ENCODE measurements at regions not wholly inside any gene's neighbourhood (a gene's known extent, or its start where the extent isn't known, plus 50 kb on each side); places are given as distances from the start of the nearest gene placed in this dataset.

GRCh38 chr5:68646144-68646543, 430.6 kb downstream of the PIK3R1 start:
- POLR2A ChIA-PET: interaction anchor here (1.0 kb wide), 1 partner anchor 10 kb away, joined by 3 read pairs; no protein-coding TSS in a partner anchor
- no peak for DNase-seq (ENCODE audit: extremely low read depth in 1 of 4, low spot score in 3 of 4)
- Histone ChIP-seq H3K27ac (ENCODE audit: extremely low read depth, low read depth, low read length) (no peak overlapping the region), H3K4me2 (ENCODE audit: insufficient read depth, low read length) (no peak overlapping the region), H4K20me1 (replicated peaks; ENCODE audit: control insufficient read depth, insufficient read depth, low read length) (no peaks in the 10 kb centered on the region), H2AFZ (ENCODE audit: low read depth, low read length) (no peak overlapping the region), H3K9me1 (ENCODE audit: control insufficient read depth, insufficient read depth, low read length) (no peaks in the 10 kb centered on the region), H3K9ac (ENCODE audit: insufficient read depth in 1 of 2, low read depth in 2 of 2, low read length in 2 of 2) (no peak overlapping the region), H3K79me2 (ENCODE audit: control insufficient read depth, insufficient read depth, low read length) (no peaks in the 10 kb centered on the region), H3K36me3 (ENCODE audit: control insufficient read depth, insufficient read depth, low read length) (no peaks in the 10 kb centered on the region), H3K4me3 (no peak overlapping the region), H3K27me3 (ENCODE audit: control insufficient read depth in 2 of 2, insufficient read depth in 2 of 2, low read length in 2 of 2) (peaks cover 0 to 4% of the 10 kb centered on the region in 2 experiments; a peak in 1 of 5 replicates), H3K4me1 (replicated peaks in 1 of 2; ENCODE audit: control insufficient read depth in 2 of 2, insufficient read depth in 2 of 2, low read length in 2 of 2) (no peaks in the 10 kb centered on the region), H3K9me3 (replicated peaks; ENCODE audit: control insufficient read depth, insufficient read depth, low read depth, low read length) (no peaks in the 10 kb centered on the region)
- no TSS peak for BruUV-seq (replicated peaks)
- TF ChIP-seq HDGF (IDR thresholded peaks at IDR 0.05) (no peak), SMARCA5 (IDR thresholded peaks at IDR 0.05) (no peak), DPF2 (IDR thresholded peaks at IDR 0.05) (no peak), TRIM25 (IDR thresholded peaks at IDR 0.05; ENCODE audit: borderline replicate concordance) (no peak), SRF (CRISPR knock-in tag; IDR thresholded peaks at IDR 0.05) (no peak), AFF4 (CRISPR knock-in tag; IDR thresholded peaks at IDR 0.05) (no peak), RBM22 (IDR thresholded peaks at IDR 0.05; ENCODE audit: low read depth, low read length, poor library complexity, severe bottlenecking) (no peak), MCM3 (IDR thresholded peaks at IDR 0.05) (no peak)
- in situ Hi-C loops (cut with MboI) (no loop called here), intact Hi-C loops (cut with micrococcal nuclease) (no loop called here)
- FAIRE-seq: no peak
- ATAC-seq: no peak
- 6% methylated on average over 1 of the region's 1 CpG for WGBS (ENCODE audit: insufficient coverage, low coverage, missing lambda C conversion rate)
- CTCF ChIA-PET (ENCODE audit: low intra/inter-chr PET ratio): no interaction called here

All from K562 (cell line).